GM21786 (cell line): ENCODE measurements at regions not wholly inside any gene's neighbourhood (a gene's known extent, or its start where the extent isn't known, plus 50 kb on each side); places are given as distances from the start of the nearest gene placed in this dataset.
"Not testable (repeated sequence)": the region's sequence is repeated elsewhere in the genome, so short reads cannot be mapped to it uniquely, and the experiment has no call there.

ENCODE experiments used
- ATAC-seq: cut with Tn5 transposase; IDR thresholded peaks from one replicate; pipeline ENCODE4 v1.9.1; 2021; ENCODE audit not compliant: unreplicated experiment

DNA sequence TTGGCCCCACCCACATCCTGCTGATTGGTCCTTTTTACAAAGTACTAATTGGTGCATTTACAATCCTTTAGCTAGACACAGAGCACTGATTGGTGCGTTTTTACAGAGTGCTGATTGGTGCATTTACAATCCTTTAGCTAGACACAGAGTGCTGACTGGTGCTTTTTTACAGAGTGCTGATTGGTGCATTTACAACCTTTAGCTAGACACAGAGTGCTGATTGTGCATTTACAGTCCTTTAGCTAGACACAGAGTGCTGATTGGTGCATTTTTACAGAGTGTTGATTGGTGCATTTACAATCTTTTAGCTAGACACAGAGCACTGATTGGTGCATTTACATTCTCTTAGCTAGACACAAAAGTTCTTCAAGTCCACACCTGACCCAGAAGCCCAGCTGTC, 144.2 kb upstream of the XIRP2 start:
- not testable (repeated sequence) for ATAC-seq

DNA sequence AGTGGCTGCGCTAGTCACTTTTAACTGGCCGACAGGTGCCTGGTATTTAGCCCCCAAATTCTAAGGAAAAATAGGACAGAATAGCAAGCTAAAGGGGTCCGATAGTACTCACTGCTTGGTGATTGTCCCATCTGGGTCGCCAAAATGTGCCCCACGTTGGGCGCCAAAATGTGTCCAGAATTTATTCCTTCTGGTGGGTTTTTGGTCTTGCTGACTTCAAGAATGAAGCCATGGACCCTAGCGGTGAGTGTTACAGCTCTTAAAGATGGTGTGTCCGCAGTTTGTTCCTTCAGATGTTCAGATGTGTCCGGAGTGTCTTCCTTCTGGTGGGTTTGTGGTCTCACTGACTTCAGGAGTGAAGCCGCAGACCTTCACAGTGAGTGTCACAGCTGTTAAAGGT, 144.8 kb upstream of the XIRP2 start:
- ATAC-seq, result not testable (repeated sequence)

DNA sequence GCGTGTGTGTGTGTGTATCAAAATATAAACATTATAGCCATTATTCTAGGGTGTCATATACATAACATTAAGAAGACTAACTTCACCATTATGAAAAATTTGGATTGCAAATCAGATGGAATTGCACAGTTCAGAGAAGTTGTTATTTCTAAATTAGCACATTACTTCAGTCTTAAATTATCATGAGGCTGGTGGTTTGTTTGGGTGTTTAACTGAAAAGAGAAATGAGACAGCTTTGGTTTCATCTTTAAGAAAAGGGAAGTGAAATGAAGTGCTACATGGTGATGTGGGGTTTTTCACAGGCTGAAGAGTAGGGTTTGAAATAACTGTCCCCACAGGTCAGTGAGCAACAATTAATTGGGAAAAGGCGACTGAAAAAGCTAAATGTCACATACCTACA, 161.2 kb upstream of the XIRP2 start:
- ATAC-seq, result peak; percentile 99

DNA sequence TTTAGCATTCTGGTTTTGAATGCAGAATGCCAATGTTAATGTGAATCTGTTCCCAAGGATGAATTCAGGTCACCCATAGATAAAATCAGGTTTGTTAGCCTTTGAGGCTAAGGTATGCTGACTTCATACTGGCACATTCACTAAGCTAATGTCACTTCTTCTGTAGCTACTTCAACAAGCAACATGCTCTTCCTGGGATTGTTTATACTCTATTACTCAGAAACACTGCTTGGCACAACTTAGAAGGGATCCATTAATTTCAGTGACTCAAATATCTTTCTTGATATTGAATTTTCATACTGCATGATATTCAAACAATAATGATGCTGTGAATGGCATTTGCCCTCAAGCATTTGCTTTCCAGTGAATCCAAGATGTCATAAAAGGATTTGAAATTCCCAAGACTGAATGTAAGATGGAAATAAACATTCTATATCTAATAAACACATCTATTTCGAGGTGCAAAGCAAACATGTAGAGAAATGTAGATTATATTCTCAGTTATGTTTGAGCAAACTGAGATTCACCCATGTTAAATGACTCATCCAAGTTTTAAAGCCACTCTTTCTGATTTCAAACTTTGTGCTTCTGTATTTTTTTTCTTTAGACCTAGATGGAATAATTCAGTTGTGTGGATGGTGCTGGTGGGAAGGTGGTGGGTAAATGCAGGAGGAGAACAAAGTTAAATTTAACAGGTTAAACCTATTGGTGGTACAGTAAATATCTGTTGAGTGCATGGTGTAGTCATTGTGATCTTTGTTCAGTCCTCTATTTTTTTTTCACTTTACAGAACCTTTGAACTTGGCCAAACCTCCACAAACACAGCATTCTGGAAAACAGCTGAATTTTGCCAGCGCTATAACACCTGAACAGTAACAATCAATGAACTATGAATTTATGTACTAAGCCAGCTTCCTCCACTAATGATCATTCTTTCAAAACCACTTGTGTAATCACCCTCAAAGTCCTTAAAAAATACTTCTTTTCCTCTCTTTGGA, 162.1 kb upstream of the XIRP2 start:
- no peak for ATAC-seq

DNA sequence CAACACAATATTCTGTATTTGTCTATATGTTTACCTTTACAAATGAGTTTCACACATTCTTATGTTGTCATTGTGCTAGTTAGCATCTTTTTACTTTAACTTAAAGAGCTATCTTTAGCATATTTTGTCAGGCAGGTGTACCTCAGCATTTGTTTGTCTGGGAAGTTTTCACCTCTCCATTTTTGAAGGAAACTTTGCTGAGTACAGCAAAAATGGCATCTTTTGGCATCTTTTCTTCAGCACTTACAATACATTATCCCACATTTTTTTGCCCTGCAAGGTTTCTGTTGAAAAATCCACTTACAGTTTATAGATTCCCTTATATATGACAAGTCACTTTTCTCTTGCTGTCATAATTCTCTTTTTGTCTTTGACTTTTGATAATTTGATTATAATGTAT, 171.3 kb upstream of the XIRP2 start:
- no peak for ATAC-seq

DNA sequence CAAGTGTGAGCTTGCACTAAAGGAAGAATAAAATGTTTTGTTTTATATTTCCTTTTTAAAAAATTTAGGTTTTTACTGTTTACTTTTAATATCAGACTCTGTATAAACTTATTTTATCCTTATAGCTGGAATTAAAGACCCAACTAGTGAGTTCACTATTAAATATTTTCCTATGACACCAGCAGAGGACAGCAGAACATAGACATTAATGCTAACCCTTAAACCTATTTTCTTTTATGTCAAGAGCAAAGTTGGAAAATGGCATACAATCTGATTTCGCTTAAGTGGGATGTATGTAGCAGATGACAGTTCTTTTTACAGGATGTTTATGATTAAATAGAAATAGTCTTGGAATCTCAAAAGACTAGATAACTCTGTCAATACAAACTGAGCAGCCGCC, 188.2 kb upstream of the XIRP2 start:
- ATAC-seq, result no peak

DNA sequence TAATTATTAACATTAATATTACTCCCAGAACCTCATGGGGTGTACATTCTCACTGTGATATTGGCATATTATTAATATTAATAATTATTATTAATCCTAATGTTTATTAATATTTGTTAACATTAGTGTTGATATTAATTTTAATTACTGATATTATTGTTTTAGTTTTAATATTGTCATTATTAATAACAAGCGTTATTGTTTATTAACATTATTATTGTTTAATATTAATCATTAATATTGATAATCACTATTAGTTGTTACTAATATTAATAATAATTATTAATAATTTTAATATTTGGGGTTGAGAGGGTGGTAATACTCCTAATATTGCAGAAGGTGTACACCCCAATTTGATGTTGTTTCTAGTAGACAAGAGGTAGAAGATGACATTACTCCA, 193.1 kb upstream of the XIRP2 start:
- no peak for ATAC-seq

DNA sequence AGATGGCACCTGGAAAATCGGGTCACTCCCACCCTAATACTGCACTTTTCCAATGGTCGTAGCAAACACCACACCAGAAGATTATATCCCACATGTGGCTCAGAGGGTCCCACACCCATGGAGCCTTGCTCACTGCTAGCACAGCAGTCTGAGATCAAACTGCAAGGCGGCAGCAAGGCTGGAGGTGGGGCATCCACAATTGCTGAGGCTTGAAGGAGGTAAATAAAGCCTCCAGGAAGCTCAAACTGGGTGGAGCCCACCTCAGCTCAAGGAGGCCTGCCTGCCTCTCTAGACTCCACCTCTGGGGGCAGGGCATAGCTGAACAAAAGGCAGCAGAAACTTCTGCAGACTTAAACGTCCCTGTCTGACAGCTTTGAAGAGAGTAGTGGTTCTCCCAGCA, 192.0 kb upstream of the SCN7A start:
- not testable (repeated sequence) for ATAC-seq

DNA sequence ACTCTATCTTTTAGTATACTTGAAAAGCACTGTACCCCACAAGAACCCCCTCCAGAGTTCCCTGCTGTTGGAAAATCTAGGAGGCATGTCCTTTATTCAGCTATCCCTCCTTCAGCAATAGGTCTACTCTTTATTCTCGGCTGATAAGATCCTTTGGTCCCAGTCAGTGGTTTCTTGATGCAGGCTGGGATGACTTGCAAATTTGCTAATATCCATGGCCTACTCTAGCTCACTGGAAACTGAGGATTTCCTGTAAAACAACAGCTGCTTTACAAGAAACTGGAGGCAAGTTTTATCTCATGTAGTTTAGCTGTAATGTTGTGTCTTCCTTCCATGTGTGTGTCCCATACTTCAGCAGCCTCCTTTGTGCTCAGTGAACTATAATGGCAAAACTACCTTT, 183.9 kb upstream of the SCN7A start:
- ATAC-seq, result no peak

DNA sequence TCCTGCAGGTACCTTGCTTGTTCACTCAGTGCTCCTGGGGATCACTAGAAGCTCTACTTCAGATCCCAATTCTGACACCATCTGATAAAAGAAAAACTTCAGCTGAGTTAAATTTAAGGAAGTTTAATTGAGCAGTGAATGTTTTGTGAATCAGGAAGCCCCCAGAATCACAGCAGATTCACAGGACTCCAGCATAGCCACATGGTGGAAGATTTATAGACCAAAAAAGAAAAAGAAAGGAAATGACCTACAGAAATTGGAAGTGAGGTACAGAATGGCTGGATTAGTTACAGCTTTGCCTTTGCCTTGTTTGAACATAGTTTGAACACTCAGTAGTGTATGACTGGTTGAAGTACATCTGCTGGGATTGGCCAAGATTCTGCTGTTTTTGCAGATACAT, 182.7 kb upstream of the SCN7A start:
- ATAC-seq, result no peak

DNA sequence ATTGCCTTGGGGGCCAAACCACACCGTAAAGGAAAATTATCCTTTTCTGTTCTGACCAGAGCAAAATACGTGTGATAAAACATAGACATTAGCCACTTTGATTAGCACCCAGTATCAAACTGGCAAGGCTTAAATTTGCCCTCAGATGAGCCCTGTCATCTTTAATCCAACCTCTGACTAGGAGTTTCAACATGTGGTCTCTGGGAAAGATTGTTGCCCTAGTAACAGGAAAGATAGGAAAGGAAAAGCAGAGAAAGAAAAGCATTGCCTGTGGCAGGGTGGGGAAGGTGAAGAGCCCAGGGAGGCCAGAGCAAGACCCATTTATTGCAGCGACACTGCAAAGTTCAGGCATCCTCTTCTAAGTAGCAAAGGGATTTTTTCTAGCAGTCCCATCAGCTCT, 181.5 kb upstream of the SCN7A start:
- no peak for ATAC-seq

DNA sequence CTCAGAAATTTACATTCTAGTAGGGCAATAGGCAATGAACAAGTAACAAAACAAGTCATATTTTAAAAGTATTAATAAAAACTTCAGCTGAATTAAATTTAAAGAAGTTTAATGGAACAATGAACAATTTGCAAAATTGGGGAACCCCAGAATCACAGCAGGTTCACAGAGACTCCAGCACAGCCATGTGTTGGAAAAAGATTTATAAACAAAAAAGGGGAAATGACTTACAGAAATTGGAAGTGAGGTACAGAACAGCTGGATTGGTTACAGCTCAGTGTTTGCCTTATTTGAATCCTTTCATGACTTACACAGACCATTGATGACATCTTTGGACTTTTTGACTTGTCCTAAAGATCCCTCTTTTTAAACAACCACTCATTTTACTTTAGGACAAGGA, 179.9 kb upstream of the SCN7A start:
- no peak for ATAC-seq

DNA sequence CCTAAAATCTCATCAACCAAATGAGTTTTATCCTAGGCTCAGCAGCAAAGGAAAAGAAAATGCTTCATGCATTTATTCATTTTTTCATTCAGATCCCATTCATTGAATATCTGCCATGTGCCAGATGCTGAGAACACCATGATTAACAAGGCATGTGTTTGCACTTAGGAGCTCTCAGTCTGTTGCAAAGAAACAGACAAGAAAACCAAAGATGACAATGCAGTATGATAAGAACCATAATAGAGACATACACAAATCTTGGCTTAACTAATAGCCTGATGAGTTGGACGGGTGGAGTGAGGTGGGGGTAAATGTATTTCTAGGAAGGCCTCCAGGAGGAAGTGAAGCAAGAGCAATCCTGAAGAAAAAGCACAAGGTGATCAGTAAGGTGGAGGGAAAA, 177.8 kb upstream of the SCN7A start:
- no peak for ATAC-seq

DNA sequence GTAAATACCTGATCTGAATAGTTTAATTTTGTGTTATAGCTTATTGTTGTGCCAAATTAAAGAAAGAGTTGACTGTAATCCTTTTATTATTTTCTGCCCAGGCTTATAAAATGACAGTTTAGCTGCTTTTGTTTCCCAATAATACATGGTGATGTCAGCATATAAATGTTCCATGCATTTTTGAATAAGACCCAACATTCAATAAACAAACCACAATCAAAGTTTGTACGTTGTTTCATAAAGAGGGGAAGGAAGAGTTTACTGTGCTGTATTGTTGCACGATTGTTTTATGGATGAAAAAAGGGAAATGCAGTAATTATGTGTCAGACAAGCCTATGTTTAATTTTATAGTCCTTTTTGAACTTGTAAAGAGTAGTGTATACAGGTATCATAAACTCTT, 177.2 kb upstream of the SCN7A start:
- ATAC-seq, result no peak

DNA sequence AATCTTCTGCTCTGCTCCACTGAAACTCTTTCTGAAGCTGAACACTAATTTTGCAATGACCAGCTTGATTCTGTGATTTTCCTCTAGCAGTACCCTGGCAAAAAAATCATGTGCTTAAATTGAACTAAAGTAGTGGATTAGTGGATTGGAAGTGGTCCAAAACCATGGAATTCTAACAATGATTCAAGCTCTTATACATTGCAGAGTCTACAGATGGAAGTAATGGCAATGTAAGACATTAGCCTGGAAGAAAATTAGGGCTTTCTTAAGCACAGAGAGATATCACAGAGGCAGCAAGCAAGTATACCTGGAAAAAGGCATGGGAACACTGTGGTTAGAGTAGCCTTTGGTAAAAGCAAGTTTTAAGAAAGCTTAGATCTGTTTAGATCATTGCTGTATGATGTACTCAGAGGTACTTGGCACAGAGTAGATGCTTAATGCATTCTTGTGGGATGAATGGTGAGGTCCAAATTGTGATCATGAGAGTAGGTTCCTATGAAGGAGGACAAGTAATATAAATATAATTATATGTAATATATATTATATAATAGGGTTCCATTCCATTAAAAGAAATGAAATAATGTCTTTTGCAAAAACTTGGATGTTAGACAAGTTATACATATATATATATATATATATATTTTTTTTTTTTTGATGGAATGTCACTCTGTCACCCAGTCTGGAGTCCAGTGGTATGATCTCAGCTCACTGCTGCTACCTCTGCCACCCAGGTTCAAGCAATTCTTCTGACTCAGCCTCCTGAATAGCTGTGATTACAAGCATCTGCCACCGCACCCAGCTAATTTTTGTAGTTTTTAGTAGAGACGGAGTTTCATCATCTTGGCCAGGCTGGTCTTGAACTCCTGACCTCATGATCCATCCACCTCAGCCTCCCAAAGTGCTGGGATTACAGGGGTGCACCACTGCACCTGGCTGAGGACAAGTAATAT, 172.2 kb upstream of the SCN7A start:
- no peak for ATAC-seq

DNA sequence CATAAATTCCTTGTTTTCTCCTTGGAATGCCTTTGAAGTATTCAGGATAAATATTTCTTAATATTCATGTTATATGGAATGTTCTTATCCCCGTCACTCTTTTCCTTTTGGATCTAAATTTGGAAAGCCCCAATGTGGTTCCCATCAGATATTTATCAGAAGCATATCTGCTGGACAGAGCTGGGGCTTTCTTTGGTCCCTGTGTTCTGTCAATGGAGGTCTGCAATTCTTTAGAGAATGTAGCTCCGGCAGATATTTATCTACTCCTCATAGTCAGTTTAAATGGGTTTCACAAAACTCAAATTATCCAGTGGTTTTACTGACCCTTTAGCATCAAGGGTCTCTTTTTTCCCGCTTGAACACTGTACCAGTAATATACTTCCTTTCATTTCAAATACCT, 167.8 kb upstream of the SCN7A start:
- no peak for ATAC-seq

DNA sequence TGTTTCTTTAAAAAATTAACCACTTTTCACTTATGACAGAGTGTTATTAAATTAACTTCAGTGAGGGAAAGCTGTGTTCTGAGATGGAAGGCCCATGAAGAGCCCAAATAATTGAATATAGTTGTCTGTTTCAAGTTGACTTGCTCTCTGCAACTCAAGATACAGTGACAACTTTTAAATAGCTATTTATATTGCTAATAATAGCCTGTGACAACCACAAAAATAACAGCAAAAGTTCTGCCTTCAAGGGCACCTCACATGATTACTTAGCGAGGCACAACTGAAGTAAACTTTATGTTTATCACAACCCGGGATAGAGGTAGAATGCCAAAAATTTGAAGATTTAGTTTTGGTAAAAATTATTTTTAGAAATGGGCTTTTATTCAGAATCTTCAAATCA, 167.3 kb upstream of the SCN7A start:
- ATAC-seq, result no peak

DNA sequence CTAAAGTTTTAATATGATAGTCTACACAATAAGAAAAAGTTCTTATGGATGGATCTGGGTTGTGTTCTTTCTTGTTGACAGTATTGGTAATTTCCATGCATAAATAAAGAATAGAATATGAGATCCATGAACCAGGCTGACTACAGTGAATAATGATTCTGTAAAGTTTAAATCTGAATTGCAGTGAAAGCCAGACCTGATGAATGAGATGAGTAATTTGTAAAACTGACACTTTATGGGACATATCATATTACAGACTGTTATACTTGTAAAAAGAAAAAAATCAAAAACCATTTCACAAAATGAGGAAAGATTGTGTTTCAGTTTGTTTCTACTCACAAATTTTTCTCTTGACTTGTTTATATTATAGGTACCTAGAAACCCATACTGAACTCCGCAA, 164.9 kb upstream of the SCN7A start:
- ATAC-seq, result no peak

DNA sequence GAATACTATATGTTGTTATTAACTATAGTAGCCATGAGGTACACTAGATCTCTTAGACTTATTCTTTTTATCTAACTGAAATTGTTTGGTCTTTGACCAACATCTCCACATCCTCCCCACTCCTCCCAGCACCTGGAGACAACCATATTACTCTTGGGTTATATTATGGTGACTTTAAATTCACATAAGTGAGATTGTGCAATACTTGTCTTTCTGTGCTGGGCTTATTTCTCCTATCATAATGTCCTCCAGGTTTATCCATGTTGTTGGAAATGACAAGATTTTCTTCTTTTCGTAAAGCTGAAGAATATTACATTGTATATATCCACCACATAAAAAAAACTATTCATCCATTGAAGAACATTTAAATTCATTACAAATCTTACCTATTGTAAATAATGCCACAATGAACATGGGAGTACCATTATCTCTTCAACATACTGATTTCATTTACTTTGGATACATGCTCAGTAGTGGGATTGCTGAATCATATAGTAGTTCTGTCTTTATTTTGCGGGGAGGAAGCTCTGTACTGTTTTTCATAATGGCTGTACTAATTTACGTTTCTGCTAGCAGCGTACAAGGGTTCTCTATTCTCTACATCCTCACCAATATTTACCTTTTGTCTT, 159.2 kb upstream of the SCN7A start:
- no peak for ATAC-seq

DNA sequence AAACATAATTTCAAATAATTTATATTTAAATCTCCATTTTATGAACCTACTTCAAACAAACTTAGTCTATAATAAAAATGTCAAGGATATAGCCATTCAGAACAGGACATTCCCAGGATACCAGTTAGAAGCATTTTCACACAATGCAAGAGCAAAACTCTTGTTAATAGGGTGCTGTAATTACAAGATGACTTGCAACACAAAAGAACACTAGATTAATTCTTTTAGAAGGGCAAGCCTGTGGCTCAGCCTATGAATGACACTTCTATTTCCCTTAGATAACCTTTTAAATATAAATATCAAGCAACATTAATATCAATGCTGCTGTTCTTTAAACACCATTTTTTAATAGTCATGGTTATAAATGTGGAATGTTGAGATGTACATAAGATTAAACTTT, 157.9 kb upstream of the SCN7A start:
- no peak for ATAC-seq

DNA sequence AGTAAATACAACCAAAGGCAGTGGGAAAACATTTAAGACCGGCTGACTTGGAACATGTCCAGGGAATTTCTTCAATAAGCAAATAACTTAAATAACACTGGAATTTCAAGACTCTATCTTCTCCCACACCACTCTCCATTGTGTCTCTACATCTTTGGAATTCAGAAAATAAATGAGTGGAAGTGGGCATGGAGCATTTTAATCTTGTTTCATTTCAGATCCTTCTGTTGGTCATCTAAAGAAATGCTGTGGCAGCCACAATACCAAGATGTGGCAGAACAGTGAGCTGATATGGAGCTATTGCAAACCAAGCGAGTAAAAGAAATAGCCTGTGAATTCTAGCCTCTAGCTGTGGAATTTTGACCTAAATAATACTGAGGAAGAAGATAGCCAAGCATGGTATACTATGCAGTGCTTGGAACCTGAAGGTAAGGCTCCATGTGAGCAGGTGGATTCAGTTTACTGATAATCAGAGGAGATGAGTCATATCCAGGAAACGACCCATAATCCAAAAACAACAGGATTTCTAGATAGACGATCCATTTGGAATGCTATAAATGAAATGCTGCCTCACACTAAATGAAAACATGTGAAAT, 157.1 kb upstream of the SCN7A start:
- no peak for ATAC-seq
